HK-2 (cell line): ENCODE measurements at regions not wholly inside any gene's neighbourhood (a gene's known extent, or its start where the extent isn't known, plus 50 kb on each side); places are given as distances from the start of the nearest gene placed in this dataset.
"Not testable (repeated sequence)": the region's sequence is repeated elsewhere in the genome, so short reads cannot be mapped to it uniquely, and the experiment has no call there.

Experiments
- DNase-seq: peaks from one replicate; pipeline ENCODE4 v3.0.0-alpha.2; 2018; ENCODE audit not compliant: unreplicated experiment

DNA sequence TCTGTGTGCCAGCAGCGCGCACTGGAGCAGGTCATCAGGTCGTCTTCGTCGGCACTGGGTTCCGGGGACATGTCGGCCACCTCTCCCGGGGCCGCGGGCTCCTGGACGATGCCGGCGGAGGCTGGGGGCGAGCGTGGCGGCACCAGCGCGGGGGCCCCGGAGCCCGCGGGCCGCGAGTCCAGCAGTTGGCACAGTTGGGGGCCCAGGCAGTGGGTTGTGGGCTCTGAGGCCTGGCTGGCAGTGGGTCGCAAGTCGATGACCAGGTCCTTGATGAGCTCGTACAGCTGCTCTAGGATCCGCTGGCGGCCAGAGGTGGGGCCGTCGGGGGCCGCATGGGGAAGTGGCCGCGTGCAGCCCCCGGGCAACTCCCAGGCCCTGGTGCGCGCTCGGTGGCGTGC, 300.5 kb downstream of the CCDC74A start:
- no peak for DNase-seq

DNA sequence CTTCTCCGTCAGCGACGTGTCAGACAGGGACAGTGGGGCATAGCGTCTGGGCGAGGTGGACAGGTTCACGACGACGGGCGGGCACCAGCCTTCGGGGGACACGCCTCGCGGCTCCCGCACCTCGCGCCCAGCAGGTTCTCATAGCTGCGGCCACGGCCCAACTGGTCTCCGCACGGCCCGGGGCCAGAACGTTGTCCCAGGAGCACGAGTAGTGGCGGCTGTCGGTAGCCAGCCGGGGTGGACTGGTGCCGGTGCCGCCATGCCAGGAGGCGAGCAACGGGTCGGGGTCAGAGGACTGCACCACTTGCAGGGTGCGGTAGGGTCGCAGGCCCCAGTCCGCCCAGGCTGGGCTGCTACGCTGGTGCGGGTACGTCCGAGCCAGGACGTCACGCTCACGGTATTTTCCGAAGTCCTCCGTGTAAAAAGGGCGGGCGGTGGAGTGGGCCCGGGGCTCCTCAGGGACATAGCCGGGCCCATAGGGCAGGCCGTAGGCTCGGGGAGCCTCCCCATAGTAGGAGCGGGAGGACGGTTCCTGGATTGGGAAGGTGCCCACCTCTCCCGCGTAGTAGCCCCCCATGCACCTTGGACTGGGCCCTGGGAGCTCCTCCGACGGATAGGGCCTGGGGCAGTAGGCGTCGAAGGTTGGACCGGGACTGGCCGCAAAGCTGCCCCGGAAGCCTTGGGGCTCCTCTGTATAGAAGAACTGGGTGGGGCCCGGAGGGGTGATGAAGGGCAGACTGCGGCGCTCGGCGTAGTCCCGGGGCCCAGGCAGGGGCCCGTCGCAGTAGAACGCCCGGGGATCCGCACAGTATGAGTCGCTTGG, 301.2 kb downstream of the CCDC74A start:
- not testable (repeated sequence) for DNase-seq

DNA sequence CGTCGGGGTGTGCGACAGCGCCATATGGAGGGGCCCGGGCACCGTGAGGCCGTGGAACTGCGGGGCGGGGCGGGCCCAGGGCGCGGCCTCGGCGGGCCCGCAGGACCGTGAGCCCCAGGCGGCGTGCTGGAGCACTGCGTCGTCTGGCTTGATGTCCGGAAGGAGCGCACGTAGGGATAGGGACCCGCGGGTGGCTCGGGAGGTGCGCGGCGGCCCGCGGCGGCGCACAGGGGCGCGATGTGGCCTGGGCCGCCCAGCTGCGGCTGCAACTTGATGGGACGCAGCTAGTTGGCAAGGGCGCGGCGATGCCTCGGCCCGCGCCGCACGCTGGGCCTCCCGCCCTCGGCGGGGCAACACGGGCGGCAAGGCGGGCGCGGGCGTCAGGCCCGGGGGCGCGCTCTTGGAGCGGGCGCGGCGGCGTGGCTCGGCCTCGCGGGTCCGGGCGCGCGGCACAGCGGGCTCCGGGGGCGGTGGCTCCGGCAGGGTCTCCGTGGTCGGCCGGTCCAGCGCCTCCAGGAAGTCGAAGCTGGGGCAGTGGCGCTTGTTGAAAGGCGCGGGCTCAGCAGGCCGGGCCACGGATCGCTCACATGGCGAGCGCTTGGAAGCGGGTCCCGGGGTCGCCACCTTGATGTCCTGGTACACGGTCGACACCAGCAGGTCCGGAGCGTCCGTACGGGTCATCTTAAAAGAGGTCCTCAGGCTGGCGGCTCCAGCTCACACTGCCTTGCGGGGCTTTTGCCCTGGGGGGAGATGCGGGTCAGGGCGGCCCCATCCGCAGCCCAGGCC, 302.0 kb downstream of the CCDC74A start:
- not testable (repeated sequence) for DNase-seq

DNA sequence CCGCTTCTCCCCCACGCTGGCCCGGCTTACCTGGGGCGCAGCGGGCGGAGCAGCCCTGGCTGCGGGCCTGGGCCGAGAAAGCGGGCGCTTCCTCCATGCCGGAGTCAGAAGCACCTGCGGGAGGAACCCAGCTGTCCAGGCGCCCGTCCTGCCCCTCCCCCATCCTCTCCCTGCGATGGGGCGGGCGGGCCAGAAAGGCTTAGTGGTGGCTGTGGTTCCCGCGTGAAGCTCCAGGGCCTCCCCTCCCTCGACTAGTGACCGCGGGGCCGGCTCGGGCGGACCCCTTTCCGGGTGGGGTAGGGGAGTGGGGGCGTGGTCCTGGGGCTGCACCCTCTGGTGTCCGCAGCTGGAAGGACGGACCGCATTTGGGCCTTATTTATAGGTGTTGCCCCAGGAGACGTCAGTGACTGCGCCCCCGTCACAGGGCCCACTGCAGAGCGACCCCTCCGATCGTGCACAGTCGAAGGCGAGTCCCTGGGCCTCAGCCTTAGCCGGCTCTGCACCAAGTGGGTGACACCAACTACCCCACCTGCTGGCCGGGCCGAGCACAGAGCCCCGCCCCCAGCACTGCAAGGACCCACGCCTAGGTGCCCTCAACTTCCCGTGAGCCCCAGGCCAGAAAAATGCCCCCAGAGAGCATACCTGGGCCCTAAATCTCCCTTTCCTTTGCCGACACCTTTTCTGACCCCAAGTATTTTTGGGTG, 302.7 kb downstream of the CCDC74A start:
- DNase-seq, result not testable (repeated sequence)

DNA sequence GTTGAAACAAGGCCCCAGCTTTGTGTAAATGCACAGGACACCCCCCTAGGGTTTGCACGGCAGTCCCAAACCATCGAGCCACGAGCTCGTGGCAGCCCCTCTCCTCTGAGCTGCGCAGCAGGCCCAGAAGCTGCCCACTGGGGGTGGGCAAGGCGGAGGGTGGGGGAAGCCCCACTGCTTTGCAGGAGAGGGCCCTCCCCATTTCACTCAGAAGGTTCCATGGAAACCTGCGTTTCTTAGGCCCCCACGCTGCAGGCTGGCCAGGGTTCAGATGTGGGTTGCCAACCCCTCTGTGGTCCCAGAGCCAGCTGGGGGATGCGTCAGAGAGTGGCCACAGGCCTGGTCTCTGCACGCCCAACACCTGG, 303.2 kb downstream of the CCDC74A start:
- not testable (repeated sequence) for DNase-seq

DNA sequence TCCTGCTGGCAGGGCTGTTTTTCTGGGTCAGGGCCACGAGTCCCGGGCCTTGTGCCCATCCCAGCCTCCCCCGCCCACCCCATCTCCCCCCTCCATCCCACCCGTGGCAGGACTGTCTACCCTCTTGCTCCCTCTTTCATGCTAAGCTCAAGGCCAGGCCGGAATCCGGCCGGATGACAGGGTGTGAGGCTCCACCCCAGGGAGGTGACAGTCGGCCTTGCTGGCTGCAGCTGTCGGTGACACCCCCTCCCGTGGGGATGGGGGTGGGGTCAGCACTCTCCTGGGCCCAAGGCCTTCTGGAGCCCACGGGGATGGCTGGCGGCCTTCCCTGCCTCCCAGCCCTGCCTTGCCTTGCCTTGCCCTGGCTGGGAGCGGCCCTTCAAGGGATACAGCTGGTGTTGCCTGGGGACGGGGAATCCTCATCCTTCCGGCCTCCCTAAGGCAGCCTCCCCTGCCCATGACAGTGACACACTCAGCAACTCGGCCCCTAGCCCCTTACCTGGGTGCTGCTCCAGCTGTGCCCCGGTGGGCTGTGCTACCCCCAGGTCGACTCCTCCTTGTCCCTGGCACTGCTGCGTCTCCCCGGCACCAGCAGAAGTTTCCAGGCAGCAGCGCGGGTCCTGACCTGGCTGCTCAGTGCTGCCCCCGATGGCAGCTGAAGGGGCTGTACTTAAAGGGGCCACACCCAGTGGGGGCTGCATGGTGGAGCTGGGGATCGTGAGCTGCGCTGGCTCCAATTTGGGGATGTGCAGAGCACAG, 303.9 kb downstream of the CCDC74A start:
- not testable (repeated sequence) for DNase-seq

DNA sequence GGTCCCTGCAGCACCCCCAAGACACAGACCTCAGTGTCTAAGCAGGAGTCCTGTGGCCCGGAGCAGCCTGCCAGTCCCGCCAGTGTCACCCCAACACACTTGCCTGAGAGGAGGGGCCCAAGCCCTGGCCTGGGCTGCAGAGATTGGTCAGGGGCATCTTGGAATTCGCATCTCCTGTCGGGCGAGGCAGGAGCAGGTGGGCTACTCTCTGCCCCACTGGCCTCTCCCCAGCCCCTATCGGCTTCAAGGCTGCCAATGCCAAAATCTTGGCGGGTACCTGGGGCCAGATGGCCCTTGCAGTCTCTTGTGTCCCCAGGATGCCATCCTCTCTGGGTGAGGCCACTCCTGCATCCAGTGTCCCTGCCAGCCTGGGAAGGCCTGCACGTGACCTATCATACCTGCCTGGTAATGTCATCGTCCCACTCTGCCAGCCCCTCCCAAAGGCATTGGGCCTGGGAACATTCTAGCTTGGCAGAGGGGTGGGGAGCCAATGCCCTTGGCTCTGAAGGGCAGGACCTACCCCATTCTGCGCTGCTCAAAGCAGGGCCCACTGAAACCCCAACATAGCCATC, 304.6 kb downstream of the CCDC74A start:
- not testable (repeated sequence) for DNase-seq

DNA sequence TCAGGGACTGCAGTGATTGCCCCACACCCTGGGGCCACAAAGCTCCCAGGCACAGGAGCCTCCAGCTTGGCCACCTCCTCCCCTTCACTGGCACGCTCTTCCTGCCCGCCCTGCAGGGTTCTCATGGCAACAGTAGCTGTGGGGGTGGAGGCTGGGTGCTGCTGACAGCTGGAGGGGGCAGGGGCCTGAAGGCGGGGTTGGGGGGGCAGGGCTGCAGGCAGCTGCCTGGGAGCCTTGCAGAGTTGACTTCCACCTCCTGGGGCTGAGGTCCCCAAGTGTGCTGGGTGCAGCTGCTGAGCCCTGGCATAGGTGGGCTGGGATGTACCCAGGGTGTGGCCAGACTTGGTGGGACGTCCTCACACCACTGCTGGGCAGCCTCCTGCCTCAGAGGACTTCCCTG, 305.2 kb downstream of the CCDC74A start:
- DNase-seq, result not testable (repeated sequence)

DNA sequence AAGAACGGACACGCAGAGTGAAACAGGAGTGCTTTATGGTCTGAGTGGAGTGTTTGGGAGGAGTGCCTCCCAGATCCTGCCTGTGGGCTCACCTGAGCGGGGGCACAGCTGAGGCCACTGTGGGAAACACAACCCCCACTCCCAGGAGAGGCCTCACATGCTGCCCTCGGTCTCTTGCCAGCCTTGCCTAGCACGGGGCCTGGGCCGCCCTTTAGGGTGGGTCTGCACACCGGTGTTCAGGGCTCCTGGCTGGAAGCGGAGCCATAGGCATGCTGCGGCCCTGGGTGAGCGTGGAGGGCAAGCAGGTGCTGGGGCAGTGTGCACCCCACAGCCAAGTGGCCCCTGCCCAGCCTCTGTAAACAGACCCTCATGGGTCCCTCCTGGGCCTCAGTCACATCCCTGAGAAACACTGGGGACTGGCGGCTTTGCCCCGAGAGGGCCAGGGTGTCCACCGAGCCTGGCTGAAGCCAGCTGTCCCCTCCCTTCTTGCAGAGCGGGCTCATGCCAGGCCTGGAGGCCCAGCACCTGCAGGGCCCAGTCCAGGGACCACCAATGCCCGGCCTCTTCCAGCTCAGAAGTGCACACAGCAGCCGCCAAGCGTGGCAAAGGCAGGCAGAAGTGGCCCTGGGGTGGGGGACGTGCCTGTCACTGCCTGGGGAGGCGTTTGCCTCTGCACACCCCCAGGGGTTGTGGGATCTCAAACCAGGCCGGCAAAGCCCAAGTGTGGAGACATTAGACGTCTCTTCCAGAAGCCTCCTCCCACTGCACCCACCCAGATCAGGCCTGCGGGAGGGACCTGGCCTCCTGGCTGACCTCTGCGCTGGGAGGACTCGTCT, 305.9 kb downstream of the CCDC74A start:
- not testable (repeated sequence) for DNase-seq

DNA sequence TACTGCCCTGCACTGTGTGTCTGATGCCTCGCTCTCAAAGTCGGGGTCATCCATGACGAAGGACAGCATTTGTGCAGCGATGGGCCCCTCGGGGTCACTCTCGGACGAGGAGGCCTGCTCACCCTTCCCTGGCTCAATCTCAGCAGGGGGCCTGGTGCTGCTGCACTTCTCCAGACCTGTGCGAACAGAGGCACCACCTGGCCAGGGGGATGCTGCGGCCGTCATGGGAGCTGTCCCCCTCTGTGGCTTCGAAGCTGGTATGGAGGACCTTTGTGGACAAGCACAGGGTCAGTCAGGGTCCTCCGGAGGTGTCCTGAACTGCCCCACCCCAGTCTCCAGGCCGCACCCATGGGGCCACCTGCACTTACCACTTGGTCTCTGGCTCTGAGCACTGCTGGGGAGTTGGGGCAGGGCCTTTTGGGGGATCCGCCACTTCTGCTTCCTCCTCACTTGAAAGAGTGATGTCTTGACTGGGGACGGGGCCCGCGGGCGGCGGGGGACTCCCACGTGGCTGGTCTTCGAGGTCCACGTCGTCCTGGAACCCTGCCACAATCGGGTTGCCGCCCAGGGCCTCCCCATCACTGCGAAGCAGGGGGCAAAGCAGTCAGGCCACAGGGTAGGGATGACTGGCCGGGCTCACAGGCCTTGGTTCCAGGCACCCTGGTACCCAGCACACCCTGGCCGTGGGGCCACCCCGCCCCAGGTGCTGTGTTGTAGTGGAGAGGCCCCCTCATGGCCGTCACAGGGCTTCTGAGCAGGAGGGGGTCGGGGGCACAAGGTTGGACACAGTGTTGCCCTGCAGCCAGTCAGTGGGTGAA, 306.7 kb downstream of the CCDC74A start:
- not testable (repeated sequence) for DNase-seq

DNA sequence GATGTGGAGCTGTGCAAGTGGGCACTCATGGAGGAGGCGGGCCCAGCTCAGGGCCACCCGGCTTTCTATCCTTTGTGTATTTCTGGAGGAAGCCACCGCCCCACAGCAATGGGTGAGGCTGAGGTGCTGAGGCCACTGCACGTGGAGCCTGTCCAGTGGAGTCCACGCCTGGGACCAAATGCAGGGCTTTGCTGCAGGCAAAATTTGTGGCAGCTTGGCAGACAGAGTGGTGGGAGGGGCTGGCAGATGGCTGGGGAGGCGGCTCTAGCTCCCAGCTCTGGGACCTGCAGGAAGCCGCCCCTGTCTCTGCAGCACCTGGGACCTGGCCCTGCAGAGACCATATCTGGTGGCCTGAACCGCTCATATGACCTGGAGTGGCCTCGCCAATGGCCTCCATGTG, 307.3 kb downstream of the CCDC74A start:
- DNase-seq, result not testable (repeated sequence)

DNA sequence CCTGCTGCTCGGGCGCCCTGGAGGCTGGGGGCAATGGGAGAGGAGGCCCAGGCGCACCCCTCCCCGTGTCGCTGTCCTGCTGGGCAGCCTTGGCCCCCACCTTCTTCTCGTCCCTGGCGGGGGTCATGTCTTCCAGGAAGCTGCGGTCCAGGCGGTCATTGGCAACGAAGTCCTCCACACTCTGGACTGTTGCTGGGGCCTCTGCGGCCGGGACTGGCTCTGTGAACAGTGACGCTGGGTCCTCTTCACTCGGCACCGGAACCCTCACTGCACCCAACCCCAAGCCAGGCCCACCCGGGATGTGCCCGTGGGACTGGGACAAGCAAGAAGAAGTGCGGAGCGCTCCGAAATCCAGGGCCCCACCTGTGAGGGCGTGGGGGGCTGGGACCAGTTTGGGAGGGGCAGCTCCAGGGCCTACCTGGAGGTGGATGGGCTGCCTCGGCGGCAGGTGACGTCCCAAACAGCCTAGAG, 308.0 kb downstream of the CCDC74A start:
- no peak for DNase-seq

DNA sequence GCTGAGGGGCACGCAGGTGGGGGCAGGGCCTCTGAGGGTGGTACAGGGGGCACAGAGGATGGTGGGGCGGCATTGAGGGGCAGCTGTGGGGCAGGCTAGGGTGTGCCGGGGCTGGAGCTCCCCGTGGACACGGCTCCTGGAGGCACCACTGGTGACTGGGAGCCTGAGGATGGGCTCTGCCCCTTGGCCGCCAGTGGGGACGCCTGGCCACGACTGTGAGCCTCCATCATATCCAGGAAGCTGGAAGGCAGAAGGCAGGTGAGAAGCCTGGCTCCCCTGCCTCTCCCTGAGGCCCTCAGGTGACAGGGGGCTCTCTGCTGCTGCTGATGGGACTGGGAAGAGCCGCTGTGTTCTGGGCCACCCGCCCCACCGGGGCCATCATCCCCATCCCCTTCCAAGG, 308.4 kb downstream of the CCDC74A start:
- DNase-seq, result not testable (repeated sequence)

DNA sequence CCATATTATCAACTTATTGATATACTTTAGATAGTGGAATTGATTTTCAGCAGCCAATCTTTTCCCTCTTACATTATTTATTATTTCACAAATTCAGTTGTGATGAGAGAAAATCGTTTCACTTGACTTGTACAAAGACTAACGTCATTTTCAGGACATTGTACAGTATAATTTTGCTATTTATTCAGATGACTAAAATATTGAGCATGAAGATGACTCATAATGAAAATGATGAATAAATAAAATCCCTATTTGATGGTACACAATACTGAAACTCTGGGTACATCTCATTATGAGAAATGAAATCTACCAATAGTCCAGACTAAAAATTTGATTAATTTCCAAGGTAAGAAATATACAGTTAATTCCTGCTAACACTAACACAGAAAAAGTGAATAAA, 316.4 kb downstream of the CCDC74A start:
- DNase-seq, result not testable (repeated sequence)

DNA sequence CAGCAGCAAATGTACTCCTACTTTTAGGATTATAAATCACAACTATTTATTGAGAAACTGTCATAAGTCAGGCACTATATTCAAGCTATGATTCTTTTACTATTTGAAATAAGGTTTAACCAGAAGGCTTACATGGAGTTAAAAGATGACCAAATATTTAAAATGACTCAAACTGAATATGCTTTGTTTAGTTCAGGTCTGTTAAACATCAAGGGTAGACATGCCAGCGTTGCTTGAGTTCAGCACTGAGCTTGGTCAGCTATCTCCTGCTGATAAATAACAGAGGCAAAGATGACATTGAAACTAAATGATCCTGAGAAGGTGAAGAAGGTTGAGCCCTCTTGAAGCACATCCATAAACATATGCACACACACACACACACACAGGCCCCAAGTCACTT, 305.6 kb downstream of the ANKRD30BL start:
- not testable (repeated sequence) for DNase-seq

DNA sequence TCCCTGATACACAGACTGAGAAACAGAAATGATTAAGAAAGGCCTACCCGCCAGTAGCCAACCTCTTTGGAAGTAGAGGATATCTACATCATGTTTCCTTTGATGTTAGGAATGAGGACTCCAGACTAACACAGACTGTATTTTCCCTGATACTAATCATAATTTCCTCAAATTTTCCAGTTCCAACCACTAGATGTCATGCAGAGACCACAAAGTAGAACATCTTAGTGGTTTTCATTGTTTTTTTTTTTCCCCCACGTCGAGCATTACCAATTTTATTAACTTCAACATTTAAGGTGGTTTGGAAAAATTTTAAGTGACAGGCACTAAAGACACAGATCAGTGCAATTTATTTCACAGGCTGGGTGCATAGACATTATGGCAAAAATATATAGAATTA, 303.6 kb downstream of the ANKRD30BL start:
- DNase-seq, result not testable (repeated sequence)
